DOHH2 (cell line): ENCODE measurements at regions not wholly inside any gene's neighbourhood (a gene's known extent, or its start where the extent isn't known, plus 50 kb on each side); places are given as distances from the start of the nearest gene placed in this dataset.

Source experiments
- EZH2phosphoT487 ChIP-seq: fragments of 200-600 bp; sonication (generic); IDR thresholded peaks from 2 replicates; pipeline ENCODE4 v1.6.1; 2017; ENCODE audit warnings: borderline replicate concordance, mild to moderate bottlenecking, antibody characterized with exemption, low read length, moderate library complexity, mixed read lengths
- TF ChIP-seq, protein P1 (sequence below): fragments of 200-600 bp; sonication (generic); IDR thresholded peaks from one replicate; pipeline ENCODE4 v1.5.1; 2014; ENCODE audit warnings: antibody characterized with exemption, mild to moderate bottlenecking, low read depth, low read length; ENCODE audit not compliant: poor library complexity, severe bottlenecking

GRCh38 chr5:152144556-152144955, 219.9 kb upstream of the GLRA1 start:
- TF ChIP-seq, protein P1, sequence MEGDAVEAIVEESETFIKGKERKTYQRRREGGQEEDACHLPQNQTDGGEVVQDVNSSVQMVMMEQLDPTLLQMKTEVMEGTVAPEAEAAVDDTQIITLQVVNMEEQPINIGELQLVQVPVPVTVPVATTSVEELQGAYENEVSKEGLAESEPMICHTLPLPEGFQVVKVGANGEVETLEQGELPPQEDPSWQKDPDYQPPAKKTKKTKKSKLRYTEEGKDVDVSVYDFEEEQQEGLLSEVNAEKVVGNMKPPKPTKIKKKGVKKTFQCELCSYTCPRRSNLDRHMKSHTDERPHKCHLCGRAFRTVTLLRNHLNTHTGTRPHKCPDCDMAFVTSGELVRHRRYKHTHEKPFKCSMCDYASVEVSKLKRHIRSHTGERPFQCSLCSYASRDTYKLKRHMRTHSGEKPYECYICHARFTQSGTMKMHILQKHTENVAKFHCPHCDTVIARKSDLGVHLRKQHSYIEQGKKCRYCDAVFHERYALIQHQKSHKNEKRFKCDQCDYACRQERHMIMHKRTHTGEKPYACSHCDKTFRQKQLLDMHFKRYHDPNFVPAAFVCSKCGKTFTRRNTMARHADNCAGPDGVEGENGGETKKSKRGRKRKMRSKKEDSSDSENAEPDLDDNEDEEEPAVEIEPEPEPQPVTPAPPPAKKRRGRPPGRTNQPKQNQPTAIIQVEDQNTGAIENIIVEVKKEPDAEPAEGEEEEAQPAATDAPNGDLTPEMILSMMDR = no peak
- no peak for TF ChIP-seq EZH2phosphoT487
